ENCODE measurements at regions not wholly inside any gene's neighbourhood (a gene's known extent, or its start where the extent isn't known, plus 50 kb on each side); places are given as distances from the start of the nearest gene placed in this dataset.

- no peak for TF ChIP-seq POLR2AphosphoS5 (IDR thresholded peaks at IDR 0.05; ENCODE audit: low read depth, low read length)
- no peak for TF ChIP-seq POLR2A (IDR thresholded peaks at IDR 0.05; ENCODE audit: low read depth, low read length)
- no peak for TF ChIP-seq PAX5 (IDR thresholded peaks at IDR 0.05; ENCODE audit: insufficient read depth, low read length, severe bottlenecking)
- TF ChIP-seq TAF1 (IDR thresholded peaks at IDR 0.05; ENCODE audit: low read depth, low read length): no peak
Measured at GRCh38 chr1:50349242-50349565, 74.0 kb downstream of the DMRTA2 start.
